GM18520 (cell line): ENCODE measurements at regions not wholly inside any gene's neighbourhood (a gene's known extent, or its start where the extent isn't known, plus 50 kb on each side); places are given as distances from the start of the nearest gene placed in this dataset.

Source experiments
- ATAC-seq: cut with Tn5 transposase; IDR thresholded peaks from one replicate; pipeline ENCODE4 v1.9.1; 2021; ENCODE audit not compliant: unreplicated experiment

- ATAC-seq: no peak
These were observed 742.3 kb downstream of the TYW1 start for GRCh38 chr7:67738958-67739357.

GRCh38 chr7:67743501-67743900 lies 746.9 kb downstream of the TYW1 start:
- ATAC-seq: no peak

DNA sequence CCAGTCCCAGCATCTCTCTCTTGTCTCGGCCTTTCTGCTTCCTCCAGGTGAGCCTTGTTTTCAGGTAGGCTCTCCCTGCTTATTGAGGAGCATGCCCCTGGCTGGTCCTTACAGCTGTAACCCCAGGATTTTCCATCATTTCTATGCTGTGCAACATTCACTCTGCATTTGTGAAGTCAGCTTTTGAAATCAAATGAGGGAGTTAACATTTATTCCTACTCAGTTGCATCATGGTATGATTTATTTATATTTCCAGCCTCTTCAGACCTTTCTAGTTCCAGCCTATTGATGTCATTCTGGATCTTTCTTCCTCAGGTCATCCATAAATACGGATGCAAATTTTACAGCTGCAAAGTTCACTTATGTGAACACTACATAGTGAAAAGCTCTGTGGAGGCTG lies 755.6 kb downstream of the TYW1 start:
- ATAC-seq: no peak

GRCh38 chr7:67753891-67754290 lies 757.3 kb downstream of the TYW1 start:
- no peak for ATAC-seq

GRCh38 chr7:67754651-67755050 lies 758.0 kb downstream of the TYW1 start:
- ATAC-seq: no peak

- ATAC-seq: no peak
These were observed 761.9 kb downstream of the TYW1 start for GRCh38 chr7:67758551-67758950.

DNA sequence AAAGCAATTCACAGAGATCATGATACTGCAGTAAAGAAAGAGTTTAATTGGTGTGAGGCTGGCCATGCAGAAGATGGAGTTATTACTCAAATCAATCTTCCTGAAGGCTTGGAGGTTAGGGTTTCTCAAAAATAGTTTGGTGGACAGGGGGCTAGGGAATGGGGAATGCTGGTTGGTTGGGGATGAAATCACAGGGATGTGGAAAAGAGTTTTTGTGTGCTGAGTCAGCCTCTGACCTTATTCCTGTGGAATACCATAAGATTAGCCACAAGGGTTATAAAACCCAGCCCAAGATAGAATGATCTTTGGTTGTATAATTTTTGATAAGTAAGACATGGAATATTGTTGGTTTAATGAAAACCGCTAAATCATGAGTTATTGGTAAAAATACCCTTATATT lies 764.3 kb downstream of the TYW1 start:
- ATAC-seq: no peak

- ATAC-seq: no peak
These were observed 765.9 kb downstream of the TYW1 start for GRCh38 chr7:67762516-67762915.

GRCh38 chr7:67764289-67764688 lies 767.7 kb downstream of the TYW1 start:
- no peak for ATAC-seq

DNA sequence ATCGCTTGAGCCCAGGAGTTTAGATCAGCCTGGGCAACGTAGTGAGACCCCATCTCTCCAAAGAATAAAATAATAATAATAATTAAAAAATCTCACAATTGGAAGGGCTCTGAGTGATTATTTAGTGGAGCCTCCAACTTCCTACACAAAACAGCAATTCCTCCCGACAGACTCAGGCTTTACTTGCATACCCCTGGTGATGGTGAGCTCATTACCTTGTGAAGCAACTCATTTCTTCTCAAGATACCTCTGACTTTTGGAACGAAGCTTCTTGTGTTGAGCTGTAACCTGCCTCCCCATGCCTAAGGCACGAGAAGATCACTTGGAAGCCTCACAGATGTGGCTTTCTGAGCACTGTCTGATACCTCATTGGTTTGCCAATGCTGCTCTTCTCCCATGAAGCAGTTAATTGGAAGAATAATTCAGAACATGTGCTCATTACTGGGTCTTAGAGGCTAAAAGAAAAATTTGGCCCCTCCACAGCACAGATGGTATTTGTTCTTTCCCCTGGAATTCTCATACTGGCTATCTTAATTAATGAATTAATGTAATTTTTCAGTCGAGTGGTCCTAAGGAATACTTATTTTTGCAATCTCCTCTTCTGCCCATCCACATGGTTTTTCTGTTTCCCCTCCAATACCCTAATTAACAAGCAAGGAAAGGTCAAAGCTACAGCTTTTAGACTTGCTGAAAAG lies 769.0 kb downstream of the TYW1 start:
- no peak for ATAC-seq

DNA sequence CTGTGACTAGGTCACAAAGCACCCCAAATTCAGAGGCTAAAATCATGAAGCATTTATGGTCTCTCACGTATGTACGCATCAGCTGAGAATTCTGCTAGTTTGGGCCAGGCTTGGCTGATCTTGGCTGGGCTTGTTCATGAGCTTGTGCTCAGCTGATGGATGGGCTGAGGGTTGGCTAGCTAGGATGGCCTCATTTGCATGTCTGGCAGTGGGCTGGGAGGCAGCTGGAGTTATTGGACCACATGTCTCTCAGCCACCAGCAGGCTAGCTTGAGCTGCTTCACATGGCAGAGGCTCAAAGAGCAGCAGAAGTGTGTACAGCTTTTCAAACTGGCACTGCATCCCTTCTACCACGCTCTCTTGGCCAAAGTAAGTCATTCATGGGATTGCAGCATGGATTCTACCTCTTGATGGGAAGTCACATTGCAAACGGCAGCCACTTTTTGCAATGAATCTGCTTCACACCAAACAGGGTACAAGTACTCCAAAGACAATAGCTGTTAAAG lies 770.3 kb downstream of the TYW1 start:
- ATAC-seq: no peak

DNA sequence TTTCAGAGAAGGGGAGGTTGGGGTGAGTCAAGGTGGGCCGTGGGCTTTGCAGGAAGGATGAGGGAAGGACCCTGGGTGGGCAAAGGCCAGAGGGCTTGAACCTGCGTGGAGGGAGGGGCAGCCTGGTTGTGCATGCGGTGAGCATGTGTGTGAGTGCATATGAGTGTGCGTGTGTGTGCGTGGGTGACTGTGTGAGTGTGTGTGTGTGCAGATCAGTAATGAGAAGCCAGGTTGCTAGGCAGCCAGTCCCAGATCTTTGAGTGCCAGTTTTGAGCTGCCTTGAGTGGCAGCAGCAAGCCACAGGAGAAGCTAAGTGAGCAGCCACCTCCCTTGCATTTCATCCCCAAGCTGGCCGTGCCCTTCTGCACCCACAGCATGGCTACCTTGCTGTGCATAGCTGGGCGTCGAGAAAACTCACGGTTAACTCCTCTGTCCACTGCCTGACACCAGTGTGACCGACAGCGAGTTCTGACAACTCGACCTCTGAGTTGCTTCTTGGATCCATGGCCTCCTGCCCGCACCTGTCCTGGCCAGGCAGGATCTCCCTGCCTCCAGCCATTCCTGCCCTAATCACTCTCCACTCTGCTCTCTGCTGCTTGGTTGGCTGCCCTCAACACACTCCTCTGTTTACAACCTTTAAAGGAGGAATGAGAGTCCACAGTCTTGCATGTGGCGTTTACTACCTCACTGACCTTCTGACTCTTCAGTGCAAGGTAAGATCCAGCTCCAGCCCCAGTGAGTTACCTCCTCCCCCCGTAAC lies 775.4 kb downstream of the TYW1 start:
- ATAC-seq: no peak

DNA sequence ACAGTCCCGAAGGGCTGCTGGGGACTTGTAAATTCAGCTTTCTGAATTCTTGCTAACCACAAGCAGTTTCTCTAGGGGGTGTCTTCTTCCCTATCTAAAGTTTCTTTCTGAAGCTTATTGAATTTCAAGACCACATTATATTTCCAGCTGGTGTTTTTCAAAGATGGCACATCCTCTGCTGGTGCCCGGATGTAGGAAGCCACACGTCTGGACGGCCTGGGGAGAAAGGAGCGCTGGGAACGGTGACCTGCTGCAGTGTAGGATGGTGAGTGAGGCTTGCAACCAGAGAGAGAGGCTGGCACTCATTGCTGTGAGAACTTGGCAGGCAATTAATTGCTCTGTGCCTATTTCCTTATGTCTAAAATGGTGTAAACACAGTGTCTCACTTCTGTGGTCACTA lies 776.4 kb downstream of the TYW1 start:
- no peak for ATAC-seq

DNA sequence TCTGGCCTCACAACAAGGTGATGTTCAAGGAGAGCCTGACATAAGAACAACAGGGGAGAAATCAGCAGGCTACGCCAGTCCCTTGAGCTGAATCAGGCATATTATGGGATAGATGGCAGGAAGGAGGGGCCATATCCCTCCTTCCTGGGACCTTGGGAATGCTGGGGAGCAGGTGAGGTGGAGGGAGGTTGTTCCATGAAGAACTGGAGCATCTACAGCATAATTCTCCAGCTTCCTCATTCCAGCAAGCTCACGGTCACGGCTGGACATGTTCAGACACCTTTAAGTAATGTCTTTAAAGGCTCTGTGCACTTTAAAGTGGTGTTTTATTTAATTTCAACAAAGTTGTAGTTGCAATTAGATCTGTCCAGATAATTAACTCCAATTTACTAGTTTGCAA lies 780.5 kb downstream of the TYW1 start:
- no peak for ATAC-seq

GRCh38 chr7:67781841-67782240 lies 785.2 kb downstream of the TYW1 start:
- ATAC-seq: no peak

DNA sequence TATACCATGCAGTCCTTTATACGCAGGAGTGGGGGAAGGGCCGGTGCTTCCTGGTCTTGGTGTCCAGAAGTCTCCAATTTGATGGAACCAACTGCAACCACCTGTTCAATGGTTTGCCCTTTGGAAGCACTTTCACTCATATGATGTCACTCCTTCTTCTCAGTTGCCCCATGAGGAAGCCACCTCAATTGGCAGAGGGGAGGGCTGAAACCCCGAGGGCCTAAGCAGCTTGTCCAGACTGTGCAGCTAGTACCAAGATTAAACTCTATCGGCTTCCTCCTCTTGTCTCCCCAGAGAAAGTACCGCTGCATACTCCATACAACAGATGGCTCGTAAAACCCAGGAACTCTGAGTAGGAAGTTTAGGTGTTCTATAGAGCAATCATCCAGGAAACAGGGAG lies 789.4 kb downstream of the TYW1 start:
- no peak for ATAC-seq

- no peak for ATAC-seq
These were observed 792.0 kb downstream of the TYW1 start for GRCh38 chr7:67788669-67789068.

GRCh38 chr7:67791918-67792317 lies 795.3 kb downstream of the TYW1 start:
- ATAC-seq: no peak

DNA sequence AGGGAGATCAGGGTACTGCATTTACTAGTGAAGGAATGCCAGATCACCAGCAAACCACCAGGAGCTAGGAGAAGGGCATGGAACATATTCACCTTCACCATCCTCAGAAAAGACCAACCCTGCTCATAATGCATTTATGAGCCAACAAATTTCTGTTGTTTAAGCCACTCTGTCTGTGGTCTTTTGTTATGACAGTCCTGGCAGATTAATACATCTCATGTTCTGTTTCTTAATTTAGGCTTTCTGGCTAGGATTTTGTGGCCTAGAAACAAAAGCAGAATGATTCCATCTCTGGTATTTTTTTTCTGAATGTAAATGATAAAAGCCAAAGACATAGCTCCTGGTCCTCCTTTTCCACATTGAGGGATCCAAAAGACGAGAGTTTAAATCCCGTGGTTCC lies 797.9 kb downstream of the TYW1 start:
- no peak for ATAC-seq

- ATAC-seq: no peak
These were observed 807.2 kb downstream of the TYW1 start for GRCh38 chr7:67803789-67804188.

- ATAC-seq: no peak
These were observed 809.4 kb downstream of the TYW1 start for GRCh38 chr7:67805921-67806471.

- ATAC-seq: no peak
These were observed 811.2 kb downstream of the TYW1 start for GRCh38 chr7:67807826-67808225.
